Type B pancreatic cell (in vitro differentiated cells): ENCODE measurements at regions not wholly inside any gene's neighbourhood (a gene's known extent, or its start where the extent isn't known, plus 50 kb on each side); places are given as distances from the start of the nearest gene placed in this dataset.

Experiments used
- DNase-seq: peaks from one replicate; pipeline ENCODE4 v3.0.0; 2021; ENCODE audit warnings: mixed read lengths; ENCODE audit not compliant: unreplicated experiment; ENCODE audit errors: extremely low spot score
- H3K27ac Mint-ChIP-seq: 2 replicates; pipeline ENCODE4 v1.8.0; 2021; ENCODE audit warnings: mild to moderate bottlenecking, mixed read lengths
- H3K27me3 Mint-ChIP-seq: 2 replicates; pipeline ENCODE4 v1.8.0; 2021; ENCODE audit warnings: mixed read lengths
- H3K36me3 Mint-ChIP-seq: 2 replicates; pipeline ENCODE4 v1.8.0; 2021; ENCODE audit warnings: mixed read lengths
- H3K4me1 Mint-ChIP-seq: one replicate; pipeline ENCODE4 v1.8.0; 2021; ENCODE audit warnings: mixed read lengths; ENCODE audit not compliant: unreplicated experiment
- H3K4me3 Mint-ChIP-seq: 2 replicates; pipeline ENCODE4 v1.8.0; 2021; ENCODE audit warnings: mild to moderate bottlenecking, mixed read lengths
- H3K9me3 Mint-ChIP-seq: 2 replicates; pipeline ENCODE4 v1.8.0; 2021; ENCODE audit warnings: mixed read lengths
- CTCF ChIP-seq: fragments of 200-600 bp; sonication (generic); conservative IDR thresholded peaks from 2 replicates; pipeline ENCODE4 v1.5.0; 2021; ENCODE audit warnings: antibody characterized with exemption, mild to moderate bottlenecking

GRCh38 chr3:177740254-177740653 is 543.0 kb upstream of the TBL1XR1 start:
- no peak overlapping the region for H3K27ac Mint-ChIP-seq
- no peaks in the 10 kb centered on the region for H3K27me3 Mint-ChIP-seq
- no peak for DNase-seq
- peaks cover 11% of the 10 kb centered on the region for H3K4me1 Mint-ChIP-seq
- H3K9me3 Mint-ChIP-seq = no peaks in the 10 kb centered on the region
- no peak for TF ChIP-seq CTCF
- H3K36me3 Mint-ChIP-seq = peaks cover 3% of the 10 kb centered on the region
- no peak overlapping the region for H3K4me3 Mint-ChIP-seq

- Mint-ChIP-seq H3K4me3 (no peak overlapping the region), H3K9me3 (no peaks in the 10 kb centered on the region), H3K27me3 (no peaks in the 10 kb centered on the region), H3K27ac (no peak overlapping the region), H3K36me3 (peaks cover 3% of the 10 kb centered on the region), H3K4me1 (peaks cover 25% of the 10 kb centered on the region)
- no peak for TF ChIP-seq CTCF
- DNase-seq = no peak
Observed at GRCh38 chr3:177742273-177742672, 545.0 kb upstream of the TBL1XR1 start.

DNA sequence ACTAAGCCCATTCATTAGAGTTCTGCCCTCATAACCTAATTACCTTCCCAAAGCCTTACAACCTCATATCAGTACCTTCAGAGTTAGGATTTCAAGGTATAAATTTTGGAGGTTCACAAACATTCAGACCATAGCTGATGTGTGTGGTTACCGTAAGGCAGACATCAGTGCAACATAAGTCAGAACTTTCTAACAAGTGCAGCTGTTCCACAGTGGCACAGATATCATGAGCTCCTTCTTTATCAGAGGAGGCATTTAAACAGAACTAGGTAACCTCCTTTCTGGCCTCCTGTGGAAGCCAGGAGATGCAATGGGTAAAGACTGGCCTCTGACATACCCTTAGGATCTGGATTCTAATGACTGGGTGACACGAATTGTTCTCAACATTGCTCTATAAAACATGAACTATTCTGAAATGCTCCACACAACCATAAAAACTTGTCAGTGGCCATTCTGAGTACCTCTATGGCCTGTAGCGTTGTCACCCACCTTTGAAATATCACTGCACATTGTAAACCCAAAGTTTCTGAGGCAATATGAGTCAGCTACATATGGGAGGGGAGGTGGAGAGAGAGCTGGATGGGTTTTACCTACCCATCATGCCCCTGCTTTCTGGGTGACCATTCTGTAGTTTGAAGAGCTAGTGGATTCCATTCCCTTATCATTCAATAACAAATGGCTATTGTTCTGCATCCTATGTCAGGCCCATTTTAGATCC is 546.0 kb upstream of the TBL1XR1 start:
- no peak for TF ChIP-seq CTCF
- Mint-ChIP-seq H3K36me3 (no peaks in the 10 kb centered on the region), H3K27ac (no peak overlapping the region), H3K27me3 (no peaks in the 10 kb centered on the region), H3K9me3 (no peaks in the 10 kb centered on the region), H3K4me1 (peaks cover 28% of the 10 kb centered on the region), H3K4me3 (no peak overlapping the region)
- no peak for DNase-seq

DNA sequence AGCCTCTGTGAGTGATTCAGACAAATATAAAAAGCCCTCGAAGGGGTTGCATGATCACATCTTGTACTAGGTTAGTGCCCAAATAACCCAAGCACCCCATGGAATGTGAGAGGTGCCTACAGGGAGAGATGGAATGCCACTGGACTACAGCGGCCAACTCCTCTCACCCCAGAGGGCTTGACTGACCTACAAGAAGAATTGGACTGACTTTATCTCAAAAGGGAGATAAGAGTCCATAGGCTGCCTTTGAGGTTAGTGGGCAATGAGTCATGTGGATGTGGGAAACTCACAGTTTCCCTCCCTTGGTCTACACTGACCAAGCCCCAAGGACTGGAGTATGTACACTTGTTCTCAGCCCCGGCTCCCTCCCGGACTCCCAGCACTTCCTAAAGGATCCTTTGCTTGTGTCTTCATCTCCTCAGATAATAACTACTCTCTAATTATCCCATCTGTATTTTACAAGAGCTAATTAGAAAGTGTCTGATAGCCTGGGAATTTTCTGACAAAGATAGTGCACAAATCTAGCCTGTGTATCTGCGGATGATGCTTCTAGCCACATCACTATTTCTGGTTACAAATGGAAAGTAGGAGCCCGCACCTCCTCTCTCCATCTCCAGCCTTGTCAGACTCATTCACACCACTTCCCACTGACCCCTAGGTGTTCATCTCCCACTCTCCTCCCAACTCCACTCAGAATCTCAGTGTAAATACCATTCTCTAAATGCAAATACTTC is 547.8 kb upstream of the TBL1XR1 start:
- Mint-ChIP-seq H3K4me3 (no peak overlapping the region), H3K27me3 (no peaks in the 10 kb centered on the region), H3K27ac (no peak overlapping the region), H3K9me3 (no peaks in the 10 kb centered on the region), H3K4me1 (peaks cover 23% of the 10 kb centered on the region), H3K36me3 (no peaks in the 10 kb centered on the region)
- no peak for TF ChIP-seq CTCF
- no peak for DNase-seq

DNA sequence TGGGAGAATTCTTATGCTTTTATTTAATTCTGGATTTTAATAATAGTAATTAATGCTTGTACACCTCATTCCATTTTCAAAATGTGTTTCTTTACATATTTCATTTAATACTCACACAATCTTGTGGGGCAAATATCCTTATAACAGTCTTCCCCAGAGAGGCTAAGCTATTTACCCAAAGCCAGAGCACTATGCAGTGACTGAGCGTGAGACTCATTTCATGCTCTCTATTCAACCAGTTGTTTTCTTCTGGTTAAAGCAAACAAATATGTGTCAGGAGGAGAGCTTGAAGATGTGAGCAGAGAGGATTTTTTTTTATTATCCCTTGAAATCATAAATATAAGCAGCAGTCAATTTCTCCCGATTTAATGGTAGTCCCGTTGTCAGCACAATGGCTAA is 548.3 kb upstream of the TBL1XR1 start:
- Mint-ChIP-seq H3K9me3 (no peaks in the 10 kb centered on the region), H3K4me3 (no peak overlapping the region), H3K27ac (no peak overlapping the region), H3K36me3 (no peaks in the 10 kb centered on the region), H3K27me3 (no peaks in the 10 kb centered on the region), H3K4me1 (peaks cover 17% of the 10 kb centered on the region)
- no peak for DNase-seq
- TF ChIP-seq CTCF = no peak
